ENCODE measurements at regions not wholly inside any gene's neighbourhood (a gene's known extent, or its start where the extent isn't known, plus 50 kb on each side); places are given as distances from the start of the nearest gene placed in this dataset.

GRCh38 chr2:41723526-41723925 is 324.3 kb upstream of the PKDCC start:
- no peak for DNase-seq (ENCODE audit: low read depth)

DNA sequence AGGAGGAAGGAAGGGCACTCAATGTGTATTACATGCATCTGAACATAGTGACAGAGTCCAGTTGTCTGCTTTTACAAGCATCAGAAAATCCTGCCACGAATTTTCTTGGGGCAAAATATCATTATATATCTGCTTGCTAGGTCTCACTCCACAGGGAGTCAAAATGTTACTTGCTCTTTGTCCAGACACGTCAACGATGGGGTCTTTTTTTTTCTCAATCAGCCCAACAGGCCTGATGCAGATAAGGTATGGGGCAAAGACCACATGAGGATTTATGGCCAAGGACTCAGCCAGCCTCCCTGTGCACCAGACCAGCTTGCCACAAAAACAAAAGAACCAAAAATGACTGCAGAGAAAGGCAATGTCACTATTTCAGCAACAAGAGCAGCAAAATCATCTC is 323.4 kb upstream of the PKDCC start:
- DNase-seq (ENCODE audit: low read depth): no peak

- DNase-seq (ENCODE audit: low read depth): no peak
Measured at GRCh38 chr2:41725901-41726300, 321.9 kb upstream of the PKDCC start.

GRCh38 chr2:41726364-41726763 is 321.5 kb upstream of the PKDCC start:
- no peak for DNase-seq (ENCODE audit: low read depth)

DNA sequence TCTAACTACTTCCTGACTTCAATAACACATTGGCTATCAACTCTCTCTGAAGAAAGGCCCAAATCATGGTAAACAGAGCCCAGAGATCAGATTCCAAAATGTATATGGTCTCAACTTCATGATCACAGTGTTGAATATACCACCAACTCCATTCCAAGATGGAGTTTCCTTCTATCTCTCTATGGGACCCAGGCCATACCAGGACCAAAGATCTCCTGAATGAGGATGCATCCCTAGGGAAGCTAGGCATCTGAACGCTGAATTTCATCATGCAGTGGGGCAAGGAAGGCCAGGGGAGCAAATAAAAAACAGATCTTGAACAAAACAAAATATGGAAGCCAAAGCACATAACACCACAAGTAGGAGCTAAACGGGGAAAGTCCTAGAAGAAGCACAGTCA is 320.7 kb upstream of the PKDCC start:
- no peak for DNase-seq (ENCODE audit: low read depth)

DNA sequence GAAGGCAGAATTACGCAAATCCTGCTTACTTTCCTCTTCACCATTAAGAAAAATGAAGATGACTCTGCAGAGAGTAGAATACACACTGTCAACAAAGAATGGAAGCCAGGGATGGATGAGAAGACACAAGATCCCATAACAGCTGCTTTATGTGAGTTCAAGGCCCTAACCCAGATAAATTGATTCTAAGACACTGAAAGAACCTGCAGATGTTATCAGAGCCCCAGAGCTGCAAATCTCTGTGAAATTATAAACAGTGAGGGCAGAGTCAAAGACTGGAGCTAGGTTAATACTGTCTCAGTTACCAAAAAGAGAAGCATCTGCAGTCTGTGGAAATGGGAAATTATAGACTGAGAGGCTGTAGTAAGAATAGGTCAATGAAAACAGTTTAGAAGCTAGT is 320.1 kb upstream of the PKDCC start:
- DNase-seq (ENCODE audit: low read depth): no peak

DNA sequence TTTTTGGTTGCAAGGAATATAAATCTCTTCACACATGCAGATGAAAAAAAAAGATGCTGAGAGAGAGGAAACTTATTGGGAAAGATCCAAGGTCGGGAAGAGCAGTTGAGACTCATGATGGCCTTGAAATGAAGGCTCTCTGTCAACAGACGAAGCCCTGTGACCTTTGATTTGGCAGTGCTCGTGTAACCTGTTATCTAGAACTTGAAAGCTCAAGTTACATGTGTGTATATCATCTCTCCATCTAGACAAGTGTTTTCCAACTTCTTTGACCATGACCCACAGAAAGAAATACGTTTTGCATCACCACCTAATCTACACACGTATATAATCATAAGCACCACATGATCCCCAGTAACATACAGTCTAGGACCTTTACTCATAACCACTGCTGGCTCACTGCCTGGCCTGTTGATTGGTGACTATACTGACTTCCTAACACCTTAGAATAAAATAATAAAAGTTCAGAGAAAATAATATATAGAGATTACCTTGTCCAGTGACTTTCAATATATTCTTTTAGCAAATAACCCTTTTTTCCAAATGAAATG is 319.0 kb upstream of the PKDCC start:
- no peak for DNase-seq (ENCODE audit: low read depth)

GRCh38 chr2:41729800-41730364 is 317.9 kb upstream of the PKDCC start:
- no peak for DNase-seq (ENCODE audit: low read depth)

DNA sequence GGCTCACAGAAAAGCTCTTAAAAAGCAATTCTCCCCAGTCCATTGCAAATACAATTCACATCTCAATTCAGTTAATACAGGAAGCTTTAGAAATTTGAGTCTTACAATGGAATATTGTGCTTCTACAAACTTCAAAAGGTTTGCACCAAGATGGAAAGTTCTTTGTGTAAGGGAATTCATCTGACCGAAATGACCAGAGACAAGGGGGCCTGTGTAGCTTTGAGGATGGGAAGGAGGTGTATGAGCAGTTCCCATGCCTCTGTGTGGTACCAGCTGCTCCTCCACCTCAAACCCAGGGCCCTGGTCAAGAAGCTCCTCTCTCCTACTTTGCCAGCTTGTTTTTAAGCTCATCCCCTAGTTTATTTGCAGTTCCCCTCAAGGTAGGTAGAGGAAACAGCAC is 312.8 kb upstream of the PKDCC start:
- DNase-seq (ENCODE audit: low read depth): no peak

GRCh38 chr2:41735476-41735875 is 312.3 kb upstream of the PKDCC start:
- no peak for DNase-seq (ENCODE audit: low read depth)

- no peak for DNase-seq (ENCODE audit: low read depth)
Measured at GRCh38 chr2:41736105-41736567, 311.7 kb upstream of the PKDCC start.

GRCh38 chr2:41736586-41736985 is 311.2 kb upstream of the PKDCC start:
- peak; percentile 55 for DNase-seq (ENCODE audit: low read depth)

GRCh38 chr2:41737888-41738287 is 309.9 kb upstream of the PKDCC start:
- no peak for DNase-seq (ENCODE audit: low read depth)

DNA sequence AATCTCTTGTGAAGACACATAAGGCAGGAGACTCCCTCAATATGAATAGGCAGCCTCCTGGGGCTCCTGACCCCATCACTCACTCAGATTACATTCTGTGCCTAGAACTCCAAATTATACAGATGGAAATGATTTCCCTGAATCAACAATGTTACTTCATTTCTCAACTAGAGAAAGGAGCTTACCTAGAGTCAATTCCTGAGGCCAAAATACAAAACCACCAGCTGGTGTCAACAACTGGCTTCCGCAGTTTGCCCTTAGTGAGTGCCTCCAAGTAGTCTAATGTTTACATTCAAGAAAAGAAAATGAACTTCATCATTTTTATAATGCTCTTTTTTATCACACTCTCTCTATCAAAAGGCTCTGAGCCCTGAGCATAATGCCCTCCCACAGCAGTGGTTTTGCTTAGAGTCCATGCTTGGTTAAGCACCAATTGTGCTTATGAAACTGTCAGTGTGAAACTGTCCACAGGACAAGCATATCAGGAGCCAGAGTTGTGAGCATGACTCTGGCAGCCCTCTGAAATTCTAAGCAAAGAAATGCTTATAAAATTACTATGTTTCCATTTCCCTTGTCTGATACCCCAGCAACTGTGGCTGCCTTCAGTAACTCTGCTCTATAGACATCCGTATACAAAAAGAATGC is 305.7 kb upstream of the PKDCC start:
- DNase-seq (ENCODE audit: low read depth): peak; percentile 63

- no peak for DNase-seq (ENCODE audit: low read depth)
Measured at GRCh38 chr2:41743324-41743723, 304.5 kb upstream of the PKDCC start.

GRCh38 chr2:41750829-41751228 is 297.0 kb upstream of the PKDCC start:
- DNase-seq (ENCODE audit: low read depth): no peak

DNA sequence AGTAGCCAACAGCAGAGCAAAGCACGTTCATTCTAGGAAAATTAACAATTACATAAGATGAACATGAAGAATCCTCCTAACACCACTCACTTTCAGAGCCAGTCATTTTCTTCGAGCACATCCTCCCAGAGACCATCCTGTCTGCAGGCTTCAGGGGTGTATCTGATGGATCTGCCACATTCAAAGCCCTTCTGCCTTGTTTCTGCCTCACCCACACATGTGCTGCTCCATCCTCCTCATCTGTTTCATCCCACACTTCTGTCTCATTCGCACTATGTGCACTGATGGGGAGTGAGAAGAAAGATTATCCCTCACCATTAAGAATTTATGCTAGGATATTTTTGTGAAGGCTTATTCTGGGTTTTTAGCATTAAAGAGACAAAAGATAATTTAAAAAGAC is 287.9 kb upstream of the PKDCC start:
- no peak for DNase-seq (ENCODE audit: low read depth)

DNA sequence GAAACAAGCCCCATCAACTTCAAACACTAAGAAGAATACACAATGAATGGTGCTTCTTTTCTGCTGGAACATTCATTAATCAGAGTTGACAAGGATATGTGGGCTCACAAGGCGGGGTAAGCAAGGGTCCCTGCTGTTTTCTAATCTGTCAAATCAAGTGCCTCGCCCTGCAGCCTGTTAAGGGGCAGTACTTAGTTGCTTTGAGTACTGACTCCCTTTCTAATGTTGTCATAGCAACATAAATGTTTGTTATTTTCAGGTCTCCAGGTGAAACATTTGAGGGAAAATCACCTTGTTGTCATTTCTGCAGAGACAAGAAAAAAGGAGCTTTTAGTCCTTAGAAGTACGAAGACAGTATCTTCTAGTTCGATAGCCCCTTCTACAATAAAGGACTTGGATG is 284.7 kb upstream of the PKDCC start:
- DNase-seq (ENCODE audit: low read depth): no peak

GRCh38 chr2:41764131-41764530 is 283.7 kb upstream of the PKDCC start:
- no peak for DNase-seq (ENCODE audit: low read depth)

GRCh38 chr2:41764919-41765318 is 282.9 kb upstream of the PKDCC start:
- DNase-seq (ENCODE audit: low read depth): no peak

DNA sequence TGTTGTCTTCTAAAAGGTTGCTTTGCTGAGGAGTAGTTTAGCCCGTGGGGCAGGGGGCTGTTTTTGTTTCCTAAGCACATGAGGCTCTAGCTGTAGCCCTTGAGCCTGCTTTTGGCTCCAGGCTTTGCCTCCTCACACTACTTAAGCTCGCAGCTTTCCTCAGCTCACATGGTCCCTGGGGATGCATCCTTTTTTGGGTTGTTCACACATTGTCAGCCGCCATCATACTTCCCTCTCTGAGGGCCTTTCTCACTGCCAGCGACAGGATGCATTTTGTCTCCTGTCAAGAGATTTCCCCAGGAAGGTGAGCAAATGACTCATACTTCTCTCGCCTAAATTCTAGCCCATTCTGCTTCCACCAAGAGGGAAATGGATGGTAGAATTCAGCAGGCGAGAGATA is 279.5 kb upstream of the PKDCC start:
- DNase-seq (ENCODE audit: low read depth): no peak

DNA sequence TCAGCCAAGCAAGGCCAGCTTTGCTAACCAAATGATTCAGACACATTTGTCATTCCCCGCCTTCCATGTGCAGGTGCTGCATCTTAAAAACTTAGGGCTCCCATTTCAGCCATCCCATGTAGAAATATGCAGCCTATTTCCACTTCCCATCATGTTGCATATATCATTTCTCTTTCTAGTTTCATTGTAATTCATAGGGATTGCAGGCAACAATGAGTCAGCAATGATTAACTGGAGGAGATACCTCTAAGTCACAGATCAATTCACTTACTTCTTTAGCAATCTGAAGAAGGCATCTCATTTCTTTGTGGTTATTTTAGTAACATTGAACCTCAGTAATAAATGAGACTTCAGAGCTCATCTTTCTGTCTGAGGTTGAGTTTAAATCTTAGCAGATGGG is 276.1 kb upstream of the PKDCC start:
- DNase-seq (ENCODE audit: low read depth): peak; percentile 60

- no peak for DNase-seq (ENCODE audit: low read depth)
Measured at GRCh38 chr2:41772697-41773096, 275.1 kb upstream of the PKDCC start.

Data from renal cortical epithelial cell (primary cell).